Mesothelial cell of epicardium (in vitro differentiated cells): ENCODE measurements at regions not wholly inside any gene's neighbourhood (a gene's known extent, or its start where the extent isn't known, plus 50 kb on each side); places are given as distances from the start of the nearest gene placed in this dataset.
"Not testable (repeated sequence)": the region's sequence is repeated elsewhere in the genome, so short reads cannot be mapped to it uniquely, and the experiment has no call there.

Experiments
- DNase-seq, 2 experiments: peaks; one replicate each; pipeline ENCODE4 v3.0.0; 2021; ENCODE audit warnings: low spot score in 2 of 2; ENCODE audit not compliant: unreplicated experiment in 2 of 2
- H3K27ac Mint-ChIP-seq: 2 replicates; pipeline ENCODE4 v1.8.0; 2021; ENCODE audit warnings: mixed read lengths
- H3K27me3 Mint-ChIP-seq: 2 replicates; pipeline ENCODE4 v1.8.0; 2021; ENCODE audit warnings: low read depth, mixed read lengths
- H3K36me3 Mint-ChIP-seq: 2 replicates; pipeline ENCODE4 v1.8.0; 2021; ENCODE audit warnings: mixed read lengths
- H3K4me1 Mint-ChIP-seq: 2 replicates; pipeline ENCODE4 v1.8.0; 2021; ENCODE audit warnings: mixed read lengths
- H3K4me3 Mint-ChIP-seq: 2 replicates; pipeline ENCODE4 v1.8.0; 2021; ENCODE audit warnings: mild to moderate bottlenecking, moderate library complexity, mixed read lengths
- H3K9me3 Mint-ChIP-seq: 2 replicates; pipeline ENCODE4 v1.8.0; 2021; ENCODE audit warnings: mixed read lengths
- CTCF ChIP-seq: fragments of 200-600 bp; sonication (generic); IDR thresholded peaks from one replicate; pipeline ENCODE4 v1.5.0; 2021; ENCODE audit warnings: antibody characterized with exemption; ENCODE audit not compliant: unreplicated experiment

DNA sequence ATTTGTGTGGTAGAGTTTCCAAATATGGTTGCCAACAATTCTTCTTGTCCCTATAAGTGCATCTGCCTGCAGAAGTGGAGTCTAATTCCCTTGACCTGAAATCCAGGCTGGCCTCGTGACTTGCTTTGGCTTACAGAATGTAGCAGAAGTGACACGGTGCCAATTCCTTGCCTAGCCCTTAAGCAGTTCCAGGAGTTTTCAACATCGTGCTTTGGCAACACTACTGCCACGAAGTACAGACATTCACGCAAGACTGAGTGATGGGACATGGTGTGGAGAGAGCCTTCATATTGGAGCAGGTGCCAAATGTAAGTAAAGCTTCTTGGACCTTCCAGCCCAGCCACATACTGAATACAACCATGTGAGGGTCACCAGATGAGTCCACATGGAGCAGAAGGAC, 92.9 kb upstream of the NEK6 start:
- Mint-ChIP-seq H3K4me1 (no peaks in the 10 kb centered on the region), H3K36me3 (no peaks in the 10 kb centered on the region), H3K4me3 (no peak overlapping the region), H3K9me3 (peaks cover 7% of the 10 kb centered on the region), H3K27ac (no peak overlapping the region), H3K27me3 (peaks cover 42% of the 10 kb centered on the region)
- no peak for DNase-seq
- no peak for TF ChIP-seq CTCF

- Mint-ChIP-seq H3K36me3 (no peaks in the 10 kb centered on the region), H3K27ac (no peak overlapping the region), H3K9me3 (peaks cover 12% of the 10 kb centered on the region), H3K27me3 (peaks cover 57% of the 10 kb centered on the region), H3K4me3 (no peak overlapping the region), H3K4me1 (no peaks in the 10 kb centered on the region)
- DNase-seq: no peak
- TF ChIP-seq CTCF: no peak
Observed at GRCh38 chr9:124174433-124174832, 83.3 kb upstream of the NEK6 start.

DNA sequence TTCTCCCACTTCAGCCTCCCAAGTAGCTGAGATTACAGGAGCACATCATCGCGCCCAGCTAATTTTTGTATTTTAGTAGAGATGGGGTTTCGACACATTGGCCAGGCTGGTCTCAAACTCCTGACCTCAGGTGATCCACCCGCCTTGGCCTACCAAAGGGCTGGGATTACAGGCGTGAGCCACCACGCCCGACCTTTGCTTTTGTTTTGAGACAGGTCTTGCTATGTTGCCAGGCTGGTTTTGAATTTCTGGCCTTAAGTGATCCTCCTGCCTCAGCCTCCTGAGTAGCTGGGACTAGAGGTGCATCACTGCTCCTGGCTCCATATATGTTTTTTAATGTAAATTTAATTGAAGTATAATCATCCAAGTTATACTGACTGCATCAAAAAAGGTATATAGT, 80.2 kb upstream of the NEK6 start:
- not testable (repeated sequence) for H3K4me3 Mint-ChIP-seq

DNA sequence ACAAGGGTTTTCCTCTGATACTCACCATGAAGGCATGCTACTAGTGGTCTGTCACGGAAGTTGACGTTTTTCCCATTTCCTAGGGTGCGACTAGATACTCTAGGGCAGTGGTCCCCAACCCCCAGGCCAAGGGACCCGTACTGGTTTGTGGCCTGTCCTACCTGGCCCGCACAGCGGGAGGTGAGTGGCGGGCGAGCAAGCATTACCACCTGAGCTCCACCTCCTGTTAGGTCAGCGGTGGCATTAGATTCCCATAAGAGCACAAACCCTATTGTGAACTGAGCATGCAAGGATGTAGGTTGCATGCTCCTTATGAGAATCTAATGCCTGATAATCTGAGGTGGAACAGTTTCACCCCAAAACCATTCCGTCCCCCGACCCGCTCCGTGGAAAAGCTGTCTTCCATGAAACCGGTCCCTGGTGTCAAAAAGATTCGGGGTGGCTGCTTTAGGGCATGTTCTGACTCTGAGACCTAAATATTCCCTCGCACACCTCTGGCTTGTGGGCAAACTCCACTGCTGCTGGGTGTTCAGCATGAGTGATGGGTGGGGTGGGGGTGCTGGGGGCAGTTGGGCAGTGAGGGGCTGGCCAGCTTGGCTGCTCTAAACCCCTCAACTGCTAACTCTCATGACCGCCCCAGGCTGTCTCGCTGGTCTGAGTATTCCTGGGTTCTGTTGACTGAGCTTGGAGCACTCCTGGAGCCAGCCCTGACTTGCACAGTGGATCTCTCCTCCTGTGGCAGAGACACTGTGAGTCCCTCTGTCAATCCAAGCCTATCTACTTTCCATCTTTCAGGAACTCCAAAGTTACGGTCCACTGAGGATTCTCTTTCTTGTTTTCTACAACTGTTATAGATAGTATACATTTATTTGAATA, 78.3 kb upstream of the NEK6 start:
- no peaks in the 10 kb centered on the region for H3K36me3 Mint-ChIP-seq
- no peak for DNase-seq
- H3K4me3 Mint-ChIP-seq: no peak overlapping the region
- no peaks in the 10 kb centered on the region for H3K4me1 Mint-ChIP-seq
- H3K27ac Mint-ChIP-seq: no peak overlapping the region
- no peak for TF ChIP-seq CTCF
- H3K9me3 Mint-ChIP-seq: peaks cover 2% of the 10 kb centered on the region
- H3K27me3 Mint-ChIP-seq: peaks cover 46% of the 10 kb centered on the region

More for the DNA sequence above, 80.2 kb upstream of the NEK6 start:
- H3K9me3 Mint-ChIP-seq, H3K36me3 Mint-ChIP-seq, H3K4me1 Mint-ChIP-seq, DNase-seq, H3K27ac Mint-ChIP-seq: not testable (repeated sequence)
- peaks cover 53% of the 10 kb centered on the region for H3K27me3 Mint-ChIP-seq

DNA sequence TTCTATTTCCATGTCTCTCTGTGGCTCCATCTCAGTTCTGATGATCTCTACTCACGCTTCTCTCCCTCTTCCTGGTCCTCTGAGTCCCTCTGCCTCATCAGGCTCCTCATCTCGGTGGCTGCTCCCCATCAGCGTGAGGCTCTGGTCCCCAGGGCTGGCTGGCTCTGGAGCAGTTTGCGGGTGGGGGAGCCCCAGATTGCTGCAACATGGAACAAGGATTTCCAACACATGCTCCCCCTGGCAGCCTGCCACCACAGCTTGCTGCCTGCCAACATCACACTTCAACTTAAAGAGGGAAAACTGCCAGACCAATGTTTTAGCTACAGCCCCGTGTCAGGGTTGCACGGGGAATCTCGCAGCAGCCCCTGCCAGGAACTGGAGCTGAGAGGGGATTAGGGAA, 77.2 kb upstream of the NEK6 start:
- TF ChIP-seq CTCF: no peak
- H3K4me3 Mint-ChIP-seq: no peak overlapping the region
- H3K9me3 Mint-ChIP-seq: peaks cover 2% of the 10 kb centered on the region
- peaks cover 50% of the 10 kb centered on the region for H3K27me3 Mint-ChIP-seq
- DNase-seq: peak in 1 of 2 experiments; percentile 46
- no peak overlapping the region for H3K27ac Mint-ChIP-seq
- no peaks in the 10 kb centered on the region for H3K36me3 Mint-ChIP-seq
- no peaks in the 10 kb centered on the region for H3K4me1 Mint-ChIP-seq

DNA sequence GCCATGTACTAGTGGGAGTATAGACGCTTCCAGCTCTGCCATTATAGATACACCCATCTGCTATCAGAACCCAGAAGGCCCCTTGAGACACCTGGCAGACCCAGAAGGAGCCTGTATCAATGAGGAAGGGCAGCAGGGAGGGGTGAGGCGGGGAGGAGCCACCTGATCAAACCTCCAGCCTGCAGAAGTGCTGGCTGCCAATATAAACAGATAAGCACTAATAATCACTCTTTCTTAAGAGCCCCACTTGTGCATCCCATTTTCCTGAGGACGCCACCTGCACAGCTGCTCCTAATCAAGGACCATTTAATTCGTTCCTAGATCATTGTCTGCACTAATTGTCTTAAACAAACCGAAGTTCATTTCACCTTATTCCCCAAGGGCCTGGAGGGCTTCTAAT, 75.0 kb upstream of the NEK6 start:
- Mint-ChIP-seq H3K4me3 (no peak overlapping the region), H3K4me1 (no peaks in the 10 kb centered on the region), H3K27ac (no peak overlapping the region), H3K36me3 (no peaks in the 10 kb centered on the region), H3K9me3 (peaks cover 2% of the 10 kb centered on the region), H3K27me3 (peaks cover 59% of the 10 kb centered on the region)
- no peak for DNase-seq
- TF ChIP-seq CTCF: no peak
